K562 (cell line): ENCODE measurements at regions not wholly inside any gene's neighbourhood (a gene's known extent, or its start where the extent isn't known, plus 50 kb on each side); places are given as distances from the start of the nearest gene placed in this dataset.
A peak's percentile ranks its signal among the peaks of the same experiment; 100 is the strongest.

ENCODE experiments used
- ATAC-seq: fragments of 200-7000 bp; cut with Tn5 transposase; 3 replicates; pipeline ENCODE4 v1.9.1; 2020; ENCODE audit warnings: moderate library complexity
- BruUV-seq: library from RNA; stranded (reverse); fragments of 400-500 nt; replicated peaks from 2 replicates; lab custom pipeline; 2021; lab: Mats Ljungman, UMichigan
- CTCF ChIA-PET: fragments of 300-600 bp; formaldehyde crosslinking; extraction: SDS; loops from one replicate; lab custom pipeline; 2021; ENCODE audit warnings: low intra/inter-chr PET ratio; lab: Yijun Ruan, JAX
- POLR2A ChIA-PET: fragments of 300-600, 350-650 bp; sonication (Branson Sonifier 250); formaldehyde crosslinking; extraction: SDS; loops from one replicate; lab custom pipeline; 2021; ENCODE audit warnings: antibody characterized with exemption, inconsistent platforms; lab: Yijun Ruan, JAX
- DNase-seq, 4 experiments: peaks; one replicate each; pipeline versions ENCODE4 v3.0.0 to v3.0.0-alpha.2; 2011 to 2018; ENCODE audit warnings: low spot score in 3 of 4, mixed read lengths in 3 of 4; ENCODE audit errors: extremely low read depth in 1 of 4
- FAIRE-seq: peaks from 2 replicates; lab custom pipeline; 2011; peaks lifted over from hg19 to GRCh38; lab: Jason Lieb, UNC
- H2AFZ ChIP-seq: 2 replicates; pipeline ENCODE4 v1.6.0; 2011; ENCODE audit warnings: low read depth, low read length, control low read depth, inconsistent platforms
- H3K27ac ChIP-seq: fragments of 200-600 bp; 3 replicates; pipeline ENCODE4 v1.8.0; 2011; ENCODE audit warnings: low read depth, mild to moderate bottlenecking, control low read depth, inconsistent platforms, low read length, moderate library complexity, mixed read lengths; ENCODE audit errors: extremely low read depth
- H3K27me3 ChIP-seq, 2 experiments: fragments of 300-600 bp in 1 of 2; 2 replicates in 1 of 2; 3 replicates in 1 of 2; pipeline versions ENCODE4 v1.6.0 to v1.8.0; 2011; ENCODE audit warnings: inconsistent platforms in 2 of 2, low read length in 2 of 2, mild to moderate bottlenecking in 1 of 2, mixed read lengths in 1 of 2, moderate library complexity in 1 of 2; ENCODE audit not compliant: control insufficient read depth in 2 of 2, insufficient read depth in 2 of 2
- H3K36me3 ChIP-seq: fragments of 300-600 bp; 3 replicates; pipeline ENCODE4 v1.8.0; 2011; ENCODE audit warnings: mild to moderate bottlenecking, low read length, inconsistent platforms; ENCODE audit not compliant: control insufficient read depth, insufficient read depth
- H3K4me1 ChIP-seq, 2 experiments: fragments of 200-600 bp in 1 of 2; replicated peaks in 1 of 2; 2 replicates in 1 of 2; 3 replicates in 1 of 2; pipeline versions ENCODE4 v1.5.1 to v1.8.0; 2011; ENCODE audit warnings: inconsistent platforms in 2 of 2, low read length in 2 of 2, mild to moderate bottlenecking in 1 of 2, mixed read lengths in 1 of 2, moderate library complexity in 1 of 2; ENCODE audit not compliant: control insufficient read depth in 2 of 2, insufficient read depth in 2 of 2
- H3K4me2 ChIP-seq: 2 replicates; pipeline ENCODE4 v1.6.1; 2011; ENCODE audit warnings: low read length, control low read depth, inconsistent platforms, mixed read lengths; ENCODE audit not compliant: insufficient read depth
- H3K4me3 ChIP-seq: fragments of 200-600 bp; sonication (generic), shearing (Covaris generic); 2 replicates; pipeline ENCODE4 v1.5.1; 2016; ENCODE audit warnings: control low read depth, inconsistent platforms
- H3K79me2 ChIP-seq: fragments of 200-600 bp; 3 replicates; pipeline ENCODE4 v1.8.0; 2011; ENCODE audit warnings: low read length, inconsistent platforms; ENCODE audit not compliant: control insufficient read depth, insufficient read depth
- H3K9ac ChIP-seq, 2 experiments: 2 replicates each; pipeline versions ENCODE4 v1.6.0 to v1.6.1; 2011; ENCODE audit warnings: low read depth in 2 of 2, low read length in 2 of 2, control low read depth in 1 of 2, inconsistent platforms in 1 of 2, mild to moderate bottlenecking in 1 of 2, mixed read lengths in 1 of 2; ENCODE audit not compliant: insufficient read depth in 1 of 2
- H3K9me1 ChIP-seq: one replicate; pipeline ENCODE4 v1.6.0; 2011; ENCODE audit warnings: inconsistent platforms, mild to moderate bottlenecking, low read length, moderate library complexity; ENCODE audit not compliant: control insufficient read depth, insufficient read depth
- H3K9me3 ChIP-seq: replicated peaks from 2 replicates; pipeline ENCODE4 v1.5.1; 2011; ENCODE audit warnings: low read depth, low read length, inconsistent platforms; ENCODE audit not compliant: control insufficient read depth, insufficient read depth
- H4K20me1 ChIP-seq: replicated peaks from 2 replicates; pipeline ENCODE4 v1.6.1; 2011; ENCODE audit warnings: low read length, inconsistent platforms, mixed read lengths; ENCODE audit not compliant: control insufficient read depth, insufficient read depth
- ATF1 ChIP-seq, 2 experiments: fragments of 450-650 bp in 1 of 2; IDR thresholded peaks; 2 replicates each; pipeline ENCODE4 v1.6.1; 2016; ENCODE audit warnings: missing compliant biosample characterization in 1 of 2, missing genetic modification characterization in 1 of 2
- ATF3 ChIP-seq, 2 experiments: fragments of 450-650 bp in 1 of 2; sonication (generic) in 1 of 2; formaldehyde crosslinking in 1 of 2; IDR thresholded peaks in 1 of 2; conservative IDR thresholded peaks in 1 of 2; 2 replicates each; pipeline versions ENCODE4 v1.6.1 to v1.8.1; 2016 to 2023; ENCODE audit warnings: mild to moderate bottlenecking in 2 of 2, moderate library complexity in 2 of 2, inconsistent platforms in 1 of 2, missing genetic modification reagents in 1 of 2
- ATF7 ChIP-seq: fragments of 450-650 bp; IDR thresholded peaks from 2 replicates; pipeline ENCODE4 v1.7.1; 2014; ENCODE audit warnings: mild to moderate bottlenecking, moderate library complexity
- CXXC5 ChIP-seq: fragments of 250-450 bp; sonication (Bioruptor Pico); IDR thresholded peaks from 2 replicates; pipeline ENCODE4 v1.8.0; 2022; ENCODE audit warnings: inconsistent platforms, mild to moderate bottlenecking, moderate library complexity
- JUNB ChIP-seq: fragments of 450-650 bp; formaldehyde crosslinking; conservative IDR thresholded peaks from 2 replicates; pipeline ENCODE4 v1.4.0; 2020; ENCODE audit warnings: mild to moderate bottlenecking
- JUND ChIP-seq, 2 experiments: IDR thresholded peaks; 2 replicates in 1 of 2; 3 replicates in 1 of 2; pipeline ENCODE4 v1.6.1; 2011; ENCODE audit warnings: borderline replicate concordance in 2 of 2, low read depth in 2 of 2, low read length in 2 of 2, improper control_type of control experiment in 1 of 2, missing biosample characterization in 1 of 2, missing genetic modification characterization in 1 of 2, missing genetic modification reagents in 1 of 2
- NONO ChIP-seq, 2 experiments: fragments of 200-400 bp in 1 of 2; fragments of 450-650 bp in 1 of 2; formaldehyde crosslinking in 1 of 2; IDR thresholded peaks; 2 replicates each; pipeline ENCODE4 v1.6.1; 2017; ENCODE audit warnings: low read depth in 2 of 2, mild to moderate bottlenecking in 2 of 2, moderate library complexity in 2 of 2, low read length in 1 of 2
- WGBS: fragments of 100-300 bp; shearing (Covaris generic); methylation state at CpG from one replicate; pipeline ENCODE4 v1.1.6; 2016; ENCODE audit warnings: low coverage, mixed read lengths; ENCODE audit not compliant: insufficient coverage; ENCODE audit errors: missing lambda C conversion rate; 5-methylcytosine and 5-hydroxymethylcytosine counted together
- in situ Hi-C: fragments of 300-500 bp; cut with MboI; formaldehyde crosslinking; loops from 4 replicates; pipeline ENCODE4 v1.15.0; 2018; ENCODE audit warnings: inconsistent platforms, mixed read lengths
- intact Hi-C: fragments of 100-400 bp; cut with micrococcal nuclease; formaldehyde crosslinking; loops from 2 replicates; pipeline ENCODE4 v1.14.2; 2022

- ChIA-PET POLR2A (no interaction called here), CTCF (no interaction called here)
- intact Hi-C loops (no loop called here), in situ Hi-C loops (no loop called here)
- DNase-seq, result no peak
- no peak overlapping the region for H3K9ac ChIP-seq
- H3K4me2 ChIP-seq, result no peak overlapping the region
- ATAC-seq, result no peak
- TF ChIP-seq ATF1 (CRISPR knock-in tag; IDR thresholded peaks at IDR 0.05), result no peak
- TF ChIP-seq ATF1 (tag; IDR thresholded peaks at IDR 0.05), result peak; percentile 52; the same call in 1 of the 2 replicates
- TF ChIP-seq CXXC5 (CRISPR knock-in tag), result no peak
- no peak for TF ChIP-seq NONO (IDR thresholded peaks at IDR 0.05; ENCODE audit: low read depth in 2 of 2, low read length in 1 of 2)
- peak; percentile 76 for TF ChIP-seq ATF3 (IDR thresholded peaks at IDR 0.05)
- TF ChIP-seq ATF3 (CRISPR knock-in tag; conservative IDR thresholded peaks at IDR 0.05), result no peak
- TF ChIP-seq JUND (IDR thresholded peaks at IDR 0.05; ENCODE audit: borderline replicate concordance, low read depth, low read length), result 0 out of 2 replicates have a peak, but pooled peaks have one; percentile 29
- peak; percentile 51; the same call in 1 of the 3 replicates for TF ChIP-seq JUND (tag; IDR thresholded peaks at IDR 0.05; ENCODE audit: borderline replicate concordance, low read depth, low read length)
- TF ChIP-seq ATF7, result peak; percentile 76
- 0 out of 2 replicates have a peak, but pooled peaks have one; percentile 59 for TF ChIP-seq JUNB (CRISPR knock-in tag)
- H3K4me1 ChIP-seq, result no peaks in the 10 kb centered on the region
- H3K9me3 ChIP-seq, result no peaks in the 10 kb centered on the region
- no peak overlapping the region for H3K27ac ChIP-seq
- H3K36me3 ChIP-seq, result no peaks in the 10 kb centered on the region
- no peak overlapping the region for H2AFZ ChIP-seq
- no peaks in the 10 kb centered on the region for H3K27me3 ChIP-seq
- H3K79me2 ChIP-seq, result no peaks in the 10 kb centered on the region
- no peak for FAIRE-seq
- no peak overlapping the region for H3K4me3 ChIP-seq
- H3K9me1 ChIP-seq, result no peaks in the 10 kb centered on the region
- WGBS, result 0% methylated on average over 4 of the region's 4 CpGs
- no peaks in the 10 kb centered on the region for H4K20me1 ChIP-seq
- no TSS peak for BruUV-seq
These were observed 790.8 kb upstream of the NUDT12 start for GRCh38 chr5:104353371-104353770.
